ENCODE measurements at regions not wholly inside any gene's neighbourhood (a gene's known extent, or its start where the extent isn't known, plus 50 kb on each side); places are given as distances from the start of the nearest gene placed in this dataset.

GRCh38 chr6:15980801-15981200, 148.1 kb upstream of the MYLIP start:
- DNase-seq = no peak
- no TSS peak for BruUV-seq (replicated peaks)
- no peak for TF ChIP-seq CTCF (IDR thresholded peaks at IDR 0.05; ENCODE audit: unreplicated experiment)
- CTCF ChIA-PET = no interaction called here
- H3K36me3 Mint-ChIP-seq (ENCODE audit: insufficient read depth, unreplicated experiment) = no peaks in the 10 kb centered on the region
- H3K9me3 Mint-ChIP-seq (ENCODE audit: low read depth, unreplicated experiment) = peaks cover 3% of the 10 kb centered on the region
- H3K27me3 Mint-ChIP-seq (ENCODE audit: unreplicated experiment) = peaks cover 37% of the 10 kb centered on the region
- H3K4me1 Mint-ChIP-seq (ENCODE audit: low read depth, unreplicated experiment) = no peaks in the 10 kb centered on the region
- no peak overlapping the region for H3K4me3 Mint-ChIP-seq (ENCODE audit: low read depth, unreplicated experiment)
- intact Hi-C loops (cut with micrococcal nuclease; ENCODE audit: unreplicated experiment) = no loop called here
- H3K27ac Mint-ChIP-seq (ENCODE audit: unreplicated experiment) = no peak overlapping the region

- BruUV-seq (replicated peaks) = no TSS peak
- Mint-ChIP-seq H3K27ac (ENCODE audit: unreplicated experiment) (no peak overlapping the region), H3K4me3 (ENCODE audit: low read depth, unreplicated experiment) (no peak overlapping the region), H3K9me3 (ENCODE audit: low read depth, unreplicated experiment) (peaks cover 5% of the 10 kb centered on the region), H3K4me1 (ENCODE audit: low read depth, unreplicated experiment) (no peaks in the 10 kb centered on the region), H3K36me3 (ENCODE audit: insufficient read depth, unreplicated experiment) (no peaks in the 10 kb centered on the region), H3K27me3 (ENCODE audit: unreplicated experiment) (peaks cover 26% of the 10 kb centered on the region)
- TF ChIP-seq CTCF (IDR thresholded peaks at IDR 0.05; ENCODE audit: unreplicated experiment) = no peak
- no peak for DNase-seq
- CTCF ChIA-PET = no interaction called here
- intact Hi-C loops (cut with micrococcal nuclease; ENCODE audit: unreplicated experiment) = no loop called here
Measured at GRCh38 chr6:15978426-15978825, 150.5 kb upstream of the MYLIP start.

- BruUV-seq (replicated peaks) = no TSS peak
- peaks cover 14% of the 10 kb centered on the region for H3K27me3 Mint-ChIP-seq (ENCODE audit: unreplicated experiment)
- H3K4me3 Mint-ChIP-seq (ENCODE audit: low read depth, unreplicated experiment) = no peak overlapping the region
- no peak overlapping the region for H3K27ac Mint-ChIP-seq (ENCODE audit: unreplicated experiment)
- TF ChIP-seq CTCF (IDR thresholded peaks at IDR 0.05; ENCODE audit: unreplicated experiment) = no peak
- CTCF ChIA-PET = no interaction called here
- DNase-seq = no peak
- H3K4me1 Mint-ChIP-seq (ENCODE audit: low read depth, unreplicated experiment) = no peaks in the 10 kb centered on the region
- intact Hi-C loops (cut with micrococcal nuclease; ENCODE audit: unreplicated experiment) = no loop called here
- H3K9me3 Mint-ChIP-seq (ENCODE audit: low read depth, unreplicated experiment) = peaks cover 2% of the 10 kb centered on the region
- H3K36me3 Mint-ChIP-seq (ENCODE audit: insufficient read depth, unreplicated experiment) = no peaks in the 10 kb centered on the region
Measured at GRCh38 chr6:15977050-15977449, 151.8 kb upstream of the MYLIP start.

GRCh38 chr6:15974817-15975216, 154.1 kb upstream of the MYLIP start:
- Mint-ChIP-seq H3K9me3 (ENCODE audit: low read depth, unreplicated experiment) (peaks cover 2% of the 10 kb centered on the region), H3K27ac (ENCODE audit: unreplicated experiment) (no peak overlapping the region), H3K4me3 (ENCODE audit: low read depth, unreplicated experiment) (no peak overlapping the region), H3K4me1 (ENCODE audit: low read depth, unreplicated experiment) (no peaks in the 10 kb centered on the region), H3K27me3 (ENCODE audit: unreplicated experiment) (no peaks in the 10 kb centered on the region), H3K36me3 (ENCODE audit: insufficient read depth, unreplicated experiment) (no peaks in the 10 kb centered on the region)
- BruUV-seq (replicated peaks) = no TSS peak
- intact Hi-C loops (cut with micrococcal nuclease; ENCODE audit: unreplicated experiment) = no loop called here
- no peak for DNase-seq
- TF ChIP-seq CTCF (IDR thresholded peaks at IDR 0.05; ENCODE audit: unreplicated experiment) = no peak
- CTCF ChIA-PET = no interaction called here

GRCh38 chr6:15970517-15970916, 158.4 kb upstream of the MYLIP start:
- Mint-ChIP-seq H3K36me3 (ENCODE audit: insufficient read depth, unreplicated experiment) (no peaks in the 10 kb centered on the region), H3K9me3 (ENCODE audit: low read depth, unreplicated experiment) (peaks cover 2% of the 10 kb centered on the region), H3K27ac (ENCODE audit: unreplicated experiment) (no peak overlapping the region), H3K4me3 (ENCODE audit: low read depth, unreplicated experiment) (no peak overlapping the region), H3K27me3 (ENCODE audit: unreplicated experiment) (no peaks in the 10 kb centered on the region), H3K4me1 (ENCODE audit: low read depth, unreplicated experiment) (no peaks in the 10 kb centered on the region)
- CTCF ChIA-PET = no interaction called here
- no peak for TF ChIP-seq CTCF (IDR thresholded peaks at IDR 0.05; ENCODE audit: unreplicated experiment)
- no peak for DNase-seq
- no TSS peak for BruUV-seq (replicated peaks)
- intact Hi-C loops (cut with micrococcal nuclease; ENCODE audit: unreplicated experiment) = no loop called here
